H9 (cell line): ENCODE measurements at regions not wholly inside any gene's neighbourhood (a gene's known extent, or its start where the extent isn't known, plus 50 kb on each side); places are given as distances from the start of the nearest gene placed in this dataset.

ENCODE experiments used
- DNase-seq: peaks from one replicate; pipeline ENCODE4 v3.0.0-alpha.2; 2017
- H2AFZ ChIP-seq: one replicate; pipeline ENCODE4 v1.6.1; 2013; ENCODE audit warnings: mild to moderate bottlenecking, low read length, control low read depth, moderate library complexity
- H2AK5ac ChIP-seq: 2 replicates; pipeline ENCODE4 v1.6.1; 2013; ENCODE audit warnings: low read length, control low read depth, mixed read lengths; ENCODE audit not compliant: insufficient read length
- H2BK120ac ChIP-seq: one replicate; pipeline ENCODE4 v1.6.1; 2013; ENCODE audit warnings: low read depth, mild to moderate bottlenecking, low read length, control low read depth, inconsistent platforms; ENCODE audit not compliant: poor library complexity, severe bottlenecking
- H2BK12ac ChIP-seq: 2 replicates; pipeline ENCODE4 v1.6.1; 2013; ENCODE audit warnings: low read length, control low read depth, mixed read lengths, low read depth; ENCODE audit not compliant: insufficient read length
- H2BK15ac ChIP-seq: 2 replicates; pipeline ENCODE4 v1.6.1; 2013; ENCODE audit warnings: low read depth, low read length, control low read depth
- H2BK20ac ChIP-seq: one replicate; pipeline ENCODE4 v1.6.1; 2013; ENCODE audit warnings: low read depth, mild to moderate bottlenecking, low read length, control low read depth, inconsistent platforms; ENCODE audit not compliant: poor library complexity, severe bottlenecking
- H2BK5ac ChIP-seq: 2 replicates; pipeline ENCODE4 v1.6.1; 2013; ENCODE audit warnings: low read length, control low read depth, mixed read lengths; ENCODE audit not compliant: insufficient read length
- H3K14ac ChIP-seq: 2 replicates; pipeline ENCODE4 v1.6.1; 2013; ENCODE audit warnings: low read length, control low read depth; ENCODE audit not compliant: insufficient read depth
- H3K18ac ChIP-seq: 2 replicates; pipeline ENCODE4 v1.6.1; 2013; ENCODE audit warnings: low read depth, mild to moderate bottlenecking, mixed read lengths, low read length, control low read depth; ENCODE audit not compliant: insufficient read length
- H3K23ac ChIP-seq: 2 replicates; pipeline ENCODE4 v1.6.1; 2013; ENCODE audit warnings: low read length, control low read depth, mixed read lengths, low read depth; ENCODE audit not compliant: insufficient read length
- H3K23me2 ChIP-seq: 2 replicates; pipeline ENCODE4 v1.6.1; 2013; ENCODE audit warnings: low read depth, mild to moderate bottlenecking, mixed read lengths, low read length, control low read depth; ENCODE audit not compliant: insufficient read length, poor library complexity, severe bottlenecking
- H3K27ac ChIP-seq: 2 replicates; pipeline ENCODE4 v1.5.1; 2013; ENCODE audit warnings: low read length, control low read depth, mixed read lengths, low read depth; ENCODE audit not compliant: insufficient read length
- H3K27me3 ChIP-seq: 2 replicates; pipeline ENCODE4 v1.6.1; 2013; ENCODE audit warnings: low read length, control low read depth, inconsistent platforms; ENCODE audit not compliant: insufficient read depth
- H3K4ac ChIP-seq: 2 replicates; pipeline ENCODE4 v1.6.1; 2013; ENCODE audit warnings: low read depth, mild to moderate bottlenecking, control low read depth, inconsistent platforms, low read length, moderate library complexity
- H3K4me1 ChIP-seq: 2 replicates; pipeline ENCODE4 v1.6.1; 2013; ENCODE audit warnings: low read length, control low read depth, inconsistent platforms; ENCODE audit not compliant: insufficient read depth
- H3K4me2 ChIP-seq: 2 replicates; pipeline ENCODE4 v1.6.1; 2013; ENCODE audit warnings: low read length, control low read depth, mixed read lengths; ENCODE audit not compliant: insufficient read length, insufficient read depth
- H3K56ac ChIP-seq: 2 replicates; pipeline ENCODE4 v1.6.1; 2013; ENCODE audit warnings: low read depth, mild to moderate bottlenecking, mixed read lengths, low read length, control low read depth; ENCODE audit not compliant: insufficient read length
- H3K79me1 ChIP-seq: 2 replicates; pipeline ENCODE4 v1.6.1; 2013; ENCODE audit warnings: low read depth, mild to moderate bottlenecking, moderate library complexity, low read length, control low read depth, inconsistent platforms; ENCODE audit not compliant: insufficient read depth, poor library complexity, severe bottlenecking
- H3K79me2 ChIP-seq: 2 replicates; pipeline ENCODE4 v1.6.1; 2013; ENCODE audit warnings: low read length, control low read depth, inconsistent platforms; ENCODE audit not compliant: insufficient read depth
- H3K9ac ChIP-seq: 2 replicates; pipeline ENCODE4 v1.6.1; 2013; ENCODE audit warnings: low read length, control low read depth, mixed read lengths; ENCODE audit not compliant: insufficient read length; ENCODE audit errors: extremely low read depth
- H3K9me3 ChIP-seq: one replicate; pipeline ENCODE4 v1.6.1; 2013; ENCODE audit warnings: low read depth, low read length, inconsistent platforms; ENCODE audit not compliant: control insufficient read depth
- H3T11ph ChIP-seq: one replicate; pipeline ENCODE4 v1.6.1; 2013; ENCODE audit warnings: mild to moderate bottlenecking, low read length, control low read depth, inconsistent platforms
- H4K20me1 ChIP-seq: one replicate; pipeline ENCODE4 v1.6.1; 2013; ENCODE audit not compliant: control insufficient read depth, insufficient read length, insufficient read depth
- H4K5ac ChIP-seq: 2 replicates; pipeline ENCODE4 v1.6.1; 2013; ENCODE audit warnings: low read depth, mild to moderate bottlenecking, mixed read lengths, low read length, control low read depth; ENCODE audit not compliant: insufficient read length
- H4K8ac ChIP-seq: replicated peaks from 2 replicates; pipeline ENCODE4 v1.6.1; 2013; ENCODE audit warnings: low read length, control low read depth, mixed read lengths, low read depth; ENCODE audit not compliant: insufficient read length
- H4K91ac ChIP-seq: 2 replicates; pipeline ENCODE4 v1.6.1; 2013; ENCODE audit warnings: low read depth, mild to moderate bottlenecking, moderate library complexity, mixed read lengths, low read length, control low read depth; ENCODE audit not compliant: insufficient read length
- H3K27ac Mint-ChIP-seq, 3 experiments: 2 replicates in 2 of 3; 3 replicates in 1 of 3; pipeline ENCODE4 v1.8.0; 2020 to 2021; ENCODE audit warnings: mixed read lengths in 3 of 3, mild to moderate bottlenecking in 1 of 3, moderate library complexity in 1 of 3
- H3K27me3 Mint-ChIP-seq: 2 replicates; pipeline ENCODE4 v1.8.0; 2021; ENCODE audit warnings: low read depth, mild to moderate bottlenecking, moderate library complexity, mixed read lengths
- H3K36me3 Mint-ChIP-seq, 3 experiments: 2 replicates in 2 of 3; 3 replicates in 1 of 3; pipeline ENCODE4 v1.8.0; 2020 to 2021; ENCODE audit warnings: low read depth in 3 of 3, mixed read lengths in 3 of 3; ENCODE audit not compliant: insufficient read depth in 1 of 3
- H3K4me1 Mint-ChIP-seq, 2 experiments: 2 replicates each; pipeline ENCODE4 v1.8.0; 2020; ENCODE audit warnings: mixed read lengths in 2 of 2
- H3K4me3 Mint-ChIP-seq, 2 experiments: 2 replicates in 1 of 2; 3 replicates in 1 of 2; pipeline ENCODE4 v1.8.0; 2020 to 2021; ENCODE audit warnings: mild to moderate bottlenecking in 2 of 2, mixed read lengths in 2 of 2, moderate library complexity in 1 of 2
- H3K9me3 Mint-ChIP-seq, 2 experiments: 2 replicates in 1 of 2; 3 replicates in 1 of 2; pipeline ENCODE4 v1.8.0; 2020; ENCODE audit warnings: mild to moderate bottlenecking in 2 of 2, mixed read lengths in 2 of 2, moderate library complexity in 1 of 2
- WGBS: extraction: QIAGEN DNeasy Blood & Tissue Kit; methylation state at CpG from one replicate; pipeline ENCODE4 v1.1.7; 2013; ENCODE audit warnings: missing lambda C conversion rate, low lambda C conversion rate, mixed read lengths; ENCODE audit not compliant: insufficient read length; ENCODE audit errors: extremely low coverage; 5-methylcytosine and 5-hydroxymethylcytosine counted together
- TF ChIP-seq, protein P1 (sequence below): fragments of 200-600 bp; sonication (generic); conservative IDR thresholded peaks from 3 replicates; pipeline ENCODE4 v1.8.0; 2021; ENCODE audit warnings: antibody characterized with exemption, mild to moderate bottlenecking

GRCh38 chrX:861921-862320, 231.3 kb downstream of the SHOX start:
- Histone ChIP-seq H3K18ac (no peak overlapping the region), H4K8ac (no peak overlapping the region), H3K9ac (no peak overlapping the region), H3K4me1 (no peaks in the 10 kb centered on the region), H3K79me2 (no peaks in the 10 kb centered on the region), H2BK5ac (no peak overlapping the region), H3K56ac (no peak overlapping the region), H4K91ac (no peak overlapping the region), H2AFZ (no peak overlapping the region), H3K4ac (no peak overlapping the region), H3K23me2 (no peaks in the 10 kb centered on the region), H3K27me3 (no peaks in the 10 kb centered on the region), H2BK120ac (no peak overlapping the region), H3K23ac (no peak overlapping the region), H3K14ac (no peak overlapping the region), H3T11ph (no peak overlapping the region), H2BK20ac (no peak overlapping the region), H3K9me3 (no peaks in the 10 kb centered on the region), H3K79me1 (no peaks in the 10 kb centered on the region), H2AK5ac (no peak overlapping the region), H4K20me1 (no peaks in the 10 kb centered on the region), H2BK12ac (no peak overlapping the region), H3K27ac (no peak overlapping the region), H4K5ac (no peak overlapping the region), H2BK15ac (no peak overlapping the region), H3K4me2 (no peak overlapping the region)
- Mint-ChIP-seq H3K36me3 (0 out of 7 replicates have a peak, but pooled peaks cover 0 to 5% (median 0%) of the 10 kb centered on the region in 3 experiments), H3K9me3 (peaks cover 0 to 4% of the 10 kb centered on the region in 2 experiments; a peak in 2 of 5 replicates), H3K27ac (peak overlapping the region in 1 of 3 experiments; percentile 71; a peak in 1 of 7 replicates), H3K4me3 (no peak overlapping the region), H3K27me3 (peaks cover 1% of the 10 kb centered on the region; the same call in 1 of the 2 replicates), H3K4me1 (peaks cover 7 to 10% of the 10 kb centered on the region in 2 experiments)
- DNase-seq, result no peak
- whole genome bisulfite sequencing, result no CpG with 5 or more reads among the region's 9 CpGs
- TF ChIP-seq, protein P1, sequence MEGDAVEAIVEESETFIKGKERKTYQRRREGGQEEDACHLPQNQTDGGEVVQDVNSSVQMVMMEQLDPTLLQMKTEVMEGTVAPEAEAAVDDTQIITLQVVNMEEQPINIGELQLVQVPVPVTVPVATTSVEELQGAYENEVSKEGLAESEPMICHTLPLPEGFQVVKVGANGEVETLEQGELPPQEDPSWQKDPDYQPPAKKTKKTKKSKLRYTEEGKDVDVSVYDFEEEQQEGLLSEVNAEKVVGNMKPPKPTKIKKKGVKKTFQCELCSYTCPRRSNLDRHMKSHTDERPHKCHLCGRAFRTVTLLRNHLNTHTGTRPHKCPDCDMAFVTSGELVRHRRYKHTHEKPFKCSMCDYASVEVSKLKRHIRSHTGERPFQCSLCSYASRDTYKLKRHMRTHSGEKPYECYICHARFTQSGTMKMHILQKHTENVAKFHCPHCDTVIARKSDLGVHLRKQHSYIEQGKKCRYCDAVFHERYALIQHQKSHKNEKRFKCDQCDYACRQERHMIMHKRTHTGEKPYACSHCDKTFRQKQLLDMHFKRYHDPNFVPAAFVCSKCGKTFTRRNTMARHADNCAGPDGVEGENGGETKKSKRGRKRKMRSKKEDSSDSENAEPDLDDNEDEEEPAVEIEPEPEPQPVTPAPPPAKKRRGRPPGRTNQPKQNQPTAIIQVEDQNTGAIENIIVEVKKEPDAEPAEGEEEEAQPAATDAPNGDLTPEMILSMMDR, result no peak
